Suprapubic skin (tissue), 4 donors: ENCODE measurements at regions not wholly inside any gene's neighbourhood (a gene's known extent, or its start where the extent isn't known, plus 50 kb on each side); places are given as distances from the start of the nearest gene placed in this dataset.

Experiments
- DNase-seq, 2 donors: peaks; one replicate each; pipeline ENCODE4 v3.0.0-alpha.2; 2019; ENCODE audit warnings: low spot score in 2 of 2
- H3K27ac ChIP-seq: fragments of 200-600 bp; sonication (generic); one replicate; pipeline ENCODE4 v1.5.1; 2019
- H3K27me3 ChIP-seq: fragments of 200-600 bp; sonication (generic); one replicate; pipeline ENCODE4 v1.5.1; 2019
- H3K36me3 ChIP-seq: fragments of 200-600 bp; sonication (generic); one replicate; pipeline ENCODE4 v1.5.1; 2019
- H3K4me1 ChIP-seq: fragments of 200-600 bp; sonication (generic); one replicate; pipeline ENCODE4 v1.5.1; 2019
- H3K4me3 ChIP-seq: fragments of 200-600 bp; sonication (generic); one replicate; pipeline ENCODE4 v1.5.1; 2019; ENCODE audit warnings: mild to moderate bottlenecking
- H3K9me3 ChIP-seq: fragments of 200-600 bp; sonication (generic); one replicate; pipeline ENCODE4 v1.5.1; 2019
- CTCF ChIP-seq, 2 donors: fragments of 200-600 bp in 1 of 2; fragments of 450-650 bp in 1 of 2; sonication (generic) in 1 of 2; IDR thresholded peaks; one replicate each; pipeline ENCODE4 v1.5.1; 2016 to 2019; ENCODE audit warnings: antibody characterized with exemption in 2 of 2, mild to moderate bottlenecking in 1 of 2, moderate library complexity in 1 of 2
- EP300 ChIP-seq: sonication (generic); formaldehyde crosslinking; IDR thresholded peaks from one replicate; pipeline ENCODE4 v1.6.1; 2017; ENCODE audit warnings: antibody characterized with exemption
- POLR2A ChIP-seq, 2 donors: fragments of 450-650 bp; IDR thresholded peaks; one replicate each; pipeline ENCODE4 v1.6.1; 2017; ENCODE audit warnings: antibody characterized with exemption in 2 of 2, mild to moderate bottlenecking in 2 of 2, moderate library complexity in 2 of 2
- POLR2AphosphoS5 ChIP-seq, 3 donors: sonication (generic); formaldehyde crosslinking; IDR thresholded peaks; one replicate each; pipeline ENCODE4 v1.6.1; 2017; ENCODE audit warnings: antibody characterized with exemption in 3 of 3
- WGBS: methylation state at CpG from one replicate; pipeline ENCODE4 v1.1.5; 2018; 5-methylcytosine and 5-hydroxymethylcytosine counted together

GRCh38 chr2:128779301-128780095 is 460.8 kb upstream of the HS6ST1 start:
- H3K27ac ChIP-seq = no peak overlapping the region
- no peaks in the 10 kb centered on the region for H3K36me3 ChIP-seq
- no peak for TF ChIP-seq CTCF (IDR thresholded peaks at IDR 0.05)
- no peak for TF ChIP-seq POLR2A (IDR thresholded peaks at IDR 0.05)
- TF ChIP-seq EP300 = no peak
- no peak for TF ChIP-seq POLR2AphosphoS5 (IDR thresholded peaks at IDR 0.05)
- no peak overlapping the region for H3K4me3 ChIP-seq
- no peaks in the 10 kb centered on the region for H3K27me3 ChIP-seq
- 95% methylated on average over 8 of the region's 9 CpGs for WGBS
- peak in 1 of 2 donors; percentile 40 for DNase-seq
- H3K9me3 ChIP-seq = no peaks in the 10 kb centered on the region
- H3K4me1 ChIP-seq = no peaks in the 10 kb centered on the region

GRCh38 chr2:128780434-128781080 is 461.9 kb upstream of the HS6ST1 start:
- no peaks in the 10 kb centered on the region for H3K36me3 ChIP-seq
- peak; percentile 38 for DNase-seq
- H3K9me3 ChIP-seq = no peaks in the 10 kb centered on the region
- no peaks in the 10 kb centered on the region for H3K27me3 ChIP-seq
- H3K4me1 ChIP-seq = no peaks in the 10 kb centered on the region
- no peak for TF ChIP-seq POLR2A (IDR thresholded peaks at IDR 0.05)
- TF ChIP-seq POLR2AphosphoS5 (IDR thresholded peaks at IDR 0.05) = no peak
- no peak for TF ChIP-seq CTCF (IDR thresholded peaks at IDR 0.05)
- no peak for TF ChIP-seq EP300
- H3K27ac ChIP-seq = no peak overlapping the region
- H3K4me3 ChIP-seq = no peak overlapping the region
- 97% methylated on average over 5 of the region's 5 CpGs for WGBS

GRCh38 chr2:128781166-128781565 is 462.5 kb upstream of the HS6ST1 start:
- Histone ChIP-seq H3K9me3 (no peaks in the 10 kb centered on the region), H3K4me1 (no peaks in the 10 kb centered on the region), H3K27me3 (no peaks in the 10 kb centered on the region), H3K4me3 (no peak overlapping the region), H3K27ac (no peak overlapping the region), H3K36me3 (no peaks in the 10 kb centered on the region)
- DNase-seq = peak in 1 of 2 donors; percentile 36
- TF ChIP-seq EP300 = no peak
- 90% methylated on average over 2 of the region's 3 CpGs for WGBS

- peak; percentile 24 to 56 for DNase-seq
- Histone ChIP-seq H3K27me3 (no peaks in the 10 kb centered on the region), H3K4me1 (peaks cover 6% of the 10 kb centered on the region), H3K27ac (no peak overlapping the region), H3K9me3 (no peaks in the 10 kb centered on the region), H3K4me3 (no peak overlapping the region), H3K36me3 (no peaks in the 10 kb centered on the region)
- WGBS = 87% methylated on average over 18 of the region's 18 CpGs
- TF ChIP-seq POLR2AphosphoS5 (IDR thresholded peaks at IDR 0.05) (no peak), EP300 (no peak), CTCF (IDR thresholded peaks at IDR 0.05) (no peak), POLR2A (IDR thresholded peaks at IDR 0.05) (no peak)
Observed at GRCh38 chr2:128781585-128782385, 463.1 kb upstream of the HS6ST1 start.

- no peaks in the 10 kb centered on the region for H3K36me3 ChIP-seq
- H3K27me3 ChIP-seq = no peaks in the 10 kb centered on the region
- H3K27ac ChIP-seq = no peak overlapping the region
- H3K4me3 ChIP-seq = no peak overlapping the region
- H3K4me1 ChIP-seq = peaks cover 10% of the 10 kb centered on the region
- H3K9me3 ChIP-seq = no peaks in the 10 kb centered on the region
- peak in 1 of 2 donors; percentile 48 for DNase-seq
- TF ChIP-seq POLR2A (IDR thresholded peaks at IDR 0.05) (no peak), CTCF (IDR thresholded peaks at IDR 0.05) (no peak), POLR2AphosphoS5 (IDR thresholded peaks at IDR 0.05) (no peak), EP300 (no peak)
- WGBS = 77% methylated on average over 6 of the region's 6 CpGs
Observed at GRCh38 chr2:128782411-128783192, 463.9 kb upstream of the HS6ST1 start.
